Activated CD8-positive, alpha-beta memory T cell treated with anti-CD3 and anti-CD28 coated beads, Interleukin-2, amount 10 ng/mL, durations not matched to agents 7 days and 5 days (primary cell): ENCODE measurements at regions not wholly inside any gene's neighbourhood (a gene's known extent, or its start where the extent isn't known, plus 50 kb on each side); places are given as distances from the start of the nearest gene placed in this dataset.

Experiments
- ATAC-seq: fragments of 150-1000 bp; cut with Tn5 transposase; one replicate; pipeline ENCODE4 v1.10.0; 2021; ENCODE audit warnings: moderate library complexity
- CTCF ChIA-PET: fragments of 350-600 bp; sonication (Branson Sonifier 250); formaldehyde crosslinking; loops from one replicate; lab custom pipeline; 2021; ENCODE audit warnings: antibody characterized with exemption; lab: Charles Lee
- DNase-seq: peaks from one replicate; pipeline ENCODE4 v3.0.0-alpha.2; 2020
- H3K27ac Mint-ChIP-seq: one replicate; pipeline ENCODE4 v1.8.0; 2021; ENCODE audit warnings: mild to moderate bottlenecking, mixed read lengths
- H3K27me3 Mint-ChIP-seq: one replicate; pipeline ENCODE4 v1.8.0; 2021; ENCODE audit warnings: mixed read lengths
- H3K36me3 Mint-ChIP-seq: one replicate; pipeline ENCODE4 v1.8.0; 2021; ENCODE audit warnings: mild to moderate bottlenecking, mixed read lengths
- H3K4me1 Mint-ChIP-seq: one replicate; pipeline ENCODE4 v1.8.0; 2021; ENCODE audit warnings: mixed read lengths
- H3K4me3 Mint-ChIP-seq: one replicate; pipeline ENCODE4 v1.8.0; 2021; ENCODE audit warnings: mild to moderate bottlenecking, moderate library complexity, mixed read lengths
- H3K9me3 Mint-ChIP-seq: one replicate; pipeline ENCODE4 v1.8.0; 2022; ENCODE audit warnings: low read depth, mixed read lengths

GRCh38 chr4:149870008-149870407 is 54.4 kb upstream of the IQCM start:
- no peak overlapping the region for H3K27ac Mint-ChIP-seq
- H3K4me3 Mint-ChIP-seq: no peak overlapping the region
- no peaks in the 10 kb centered on the region for H3K36me3 Mint-ChIP-seq
- H3K9me3 Mint-ChIP-seq: peaks cover 2% of the 10 kb centered on the region
- no peak for ATAC-seq
- no peak for DNase-seq
- H3K27me3 Mint-ChIP-seq: no peaks in the 10 kb centered on the region
- CTCF ChIA-PET: no interaction called here
- H3K4me1 Mint-ChIP-seq: no peaks in the 10 kb centered on the region

- H3K4me3 Mint-ChIP-seq: no peak overlapping the region
- H3K27ac Mint-ChIP-seq: no peak overlapping the region
- ATAC-seq (no peak), DNase-seq (no peak)
- H3K4me1 Mint-ChIP-seq: peaks cover 2% of the 10 kb centered on the region
- no peaks in the 10 kb centered on the region for H3K36me3 Mint-ChIP-seq
- no peaks in the 10 kb centered on the region for H3K9me3 Mint-ChIP-seq
- CTCF ChIA-PET: no interaction called here
- H3K27me3 Mint-ChIP-seq: no peaks in the 10 kb centered on the region
Observed at GRCh38 chr4:149881744-149882143, 66.1 kb upstream of the IQCM start.

DNA sequence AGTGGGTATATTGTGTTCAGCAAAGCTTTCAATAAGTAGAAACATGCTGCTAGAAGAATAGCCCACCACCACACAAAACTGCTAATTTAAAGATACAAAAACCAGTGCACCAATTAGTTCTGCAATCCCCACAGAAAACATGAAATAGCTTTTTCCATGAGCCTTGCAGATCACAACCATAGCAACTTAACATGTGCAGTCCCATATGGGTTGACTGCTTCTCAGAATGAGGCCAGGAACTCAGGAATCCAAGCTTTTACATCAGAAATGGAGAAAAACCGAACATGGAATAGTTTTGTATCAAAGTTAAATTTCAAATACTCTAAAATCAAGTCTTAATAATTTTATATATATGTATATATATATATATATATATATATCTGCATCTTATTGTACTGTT is 66.6 kb upstream of the IQCM start:
- DNase-seq (no peak), ATAC-seq (no peak)
- Mint-ChIP-seq H3K36me3 (no peaks in the 10 kb centered on the region), H3K4me1 (peaks cover 2% of the 10 kb centered on the region), H3K27ac (no peak overlapping the region), H3K9me3 (no peaks in the 10 kb centered on the region), H3K27me3 (no peaks in the 10 kb centered on the region), H3K4me3 (no peak overlapping the region)
- CTCF ChIA-PET: no interaction called here

DNA sequence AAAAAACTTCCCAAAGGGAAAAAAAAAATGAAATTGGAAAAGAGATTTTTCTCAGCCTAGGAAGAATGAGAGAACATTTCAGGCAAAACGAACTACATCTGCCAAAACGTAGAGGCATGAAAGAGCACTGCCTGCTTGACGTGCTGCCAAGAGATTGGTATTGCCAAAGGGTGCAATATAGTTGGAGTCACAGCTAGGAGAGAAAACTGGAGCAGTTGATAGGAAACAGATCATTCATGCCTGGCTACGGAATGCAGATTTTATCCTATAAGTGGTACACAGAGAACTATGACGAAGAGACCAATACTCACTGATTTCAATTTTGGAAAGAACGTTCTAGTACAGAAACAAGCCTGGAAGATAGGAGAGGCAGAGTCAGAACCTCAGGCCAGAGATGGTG is 68.4 kb upstream of the IQCM start:
- no peaks in the 10 kb centered on the region for H3K9me3 Mint-ChIP-seq
- ATAC-seq: no peak
- H3K4me1 Mint-ChIP-seq: peaks cover 2% of the 10 kb centered on the region
- CTCF ChIA-PET: no interaction called here
- no peaks in the 10 kb centered on the region for H3K27me3 Mint-ChIP-seq
- H3K36me3 Mint-ChIP-seq: no peaks in the 10 kb centered on the region
- no peak for DNase-seq
- H3K27ac Mint-ChIP-seq: no peak overlapping the region
- H3K4me3 Mint-ChIP-seq: no peak overlapping the region

DNA sequence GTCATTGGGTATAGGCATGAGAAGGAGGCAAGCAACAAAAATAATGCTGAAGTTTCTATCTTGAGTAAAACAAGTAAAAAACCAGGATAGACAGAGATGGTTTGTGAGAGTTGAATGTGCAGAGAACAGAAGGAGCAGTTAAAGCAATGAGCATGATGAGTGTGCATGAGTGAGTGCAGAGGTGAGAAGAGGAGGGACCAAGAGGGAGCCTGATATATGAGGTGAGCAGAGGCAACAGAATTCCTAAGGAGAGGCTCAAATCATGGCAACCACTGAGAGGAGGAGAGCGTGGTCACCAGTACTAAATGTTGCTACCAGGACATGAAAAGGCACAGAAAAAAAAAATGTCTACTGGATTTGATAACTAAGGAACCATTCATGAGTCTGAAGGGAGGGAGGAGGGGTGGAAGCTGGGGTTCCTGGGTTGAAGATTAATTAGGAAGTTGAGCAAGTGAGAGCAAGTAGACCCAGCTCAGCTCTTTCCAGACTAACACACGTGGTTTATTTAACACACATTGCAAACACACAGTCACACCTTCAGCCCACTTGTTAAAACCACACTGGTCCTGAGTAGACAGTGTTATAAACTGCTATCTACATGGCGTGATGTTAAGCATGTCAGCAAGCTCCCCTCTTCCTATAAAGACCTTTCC is 69.0 kb upstream of the IQCM start:
- DNase-seq: no peak

DNA sequence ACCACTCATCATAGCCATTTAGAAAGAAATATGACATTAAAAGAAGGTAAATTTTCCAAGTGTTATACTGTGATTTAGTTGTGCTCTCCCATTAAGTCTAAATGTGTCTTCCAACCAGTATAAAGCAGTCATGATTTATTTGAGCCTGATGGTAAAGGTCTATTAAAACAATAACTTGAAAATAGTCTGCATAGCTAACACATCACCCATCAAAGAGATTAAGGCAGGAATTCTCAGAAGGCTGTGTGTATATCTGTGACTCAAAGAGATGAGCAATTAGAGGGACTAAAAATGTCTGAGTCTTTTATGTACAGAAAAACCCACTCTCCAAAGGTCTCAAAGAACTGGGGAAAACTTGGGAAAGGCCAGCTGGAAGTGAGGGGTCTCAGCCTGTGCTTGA is 70.3 kb upstream of the IQCM start:
- ATAC-seq (no peak), DNase-seq (no peak)
- Mint-ChIP-seq H3K9me3 (no peaks in the 10 kb centered on the region), H3K27me3 (no peaks in the 10 kb centered on the region), H3K4me3 (no peak overlapping the region), H3K36me3 (no peaks in the 10 kb centered on the region), H3K27ac (no peak overlapping the region), H3K4me1 (peaks cover 2% of the 10 kb centered on the region)
- CTCF ChIA-PET: interaction anchor here (1.3 kb wide), 1 partner anchor 20 kb away, joined by 3 read pairs; no protein-coding TSS in a partner anchor

More for the DNA sequence above, 69.0 kb upstream of the IQCM start:
- no peak overlapping the region for H3K4me3 Mint-ChIP-seq
- CTCF ChIA-PET: no interaction called here
- H3K4me1 Mint-ChIP-seq: peaks cover 2% of the 10 kb centered on the region
- H3K27me3 Mint-ChIP-seq: no peaks in the 10 kb centered on the region
- H3K27ac Mint-ChIP-seq: no peak overlapping the region
- no peak for ATAC-seq
- no peaks in the 10 kb centered on the region for H3K36me3 Mint-ChIP-seq
- H3K9me3 Mint-ChIP-seq: no peaks in the 10 kb centered on the region

DNA sequence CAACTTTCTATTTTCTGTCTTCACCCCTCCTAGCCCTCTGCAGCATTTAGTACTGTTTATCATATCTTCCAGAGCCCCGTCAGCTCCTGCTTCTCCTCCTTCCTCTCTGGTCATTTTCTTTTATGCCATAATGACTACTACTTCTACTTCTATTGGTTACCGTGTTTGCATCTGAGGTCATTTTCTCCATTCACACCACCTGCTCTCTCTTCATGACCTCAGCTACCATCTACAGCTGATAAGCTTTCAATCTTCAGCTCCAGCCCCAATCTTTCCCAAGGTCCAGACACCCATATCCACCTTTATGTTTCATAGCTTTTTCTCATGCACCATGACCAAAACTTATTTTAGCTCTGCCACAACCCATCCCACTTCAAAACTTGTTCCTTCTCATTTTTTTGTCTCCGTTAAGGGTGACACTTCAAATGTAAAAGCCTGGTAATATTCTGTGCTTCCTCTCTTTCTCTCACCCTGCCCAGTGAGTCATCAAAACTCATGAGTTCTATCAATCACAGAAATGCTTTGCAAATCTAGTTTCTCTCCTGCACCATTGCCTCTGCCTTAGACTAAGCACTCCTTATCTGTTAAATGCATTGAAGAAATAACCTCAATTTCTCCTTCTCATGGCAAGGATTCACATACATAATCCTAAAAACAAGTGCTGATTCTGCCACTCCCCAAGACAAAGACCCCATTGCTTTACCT is 71.3 kb upstream of the IQCM start:
- ATAC-seq (no peak), DNase-seq (no peak)
- Mint-ChIP-seq H3K27ac (no peak overlapping the region), H3K4me1 (peaks cover 2% of the 10 kb centered on the region), H3K36me3 (no peaks in the 10 kb centered on the region), H3K4me3 (no peak overlapping the region), H3K27me3 (no peaks in the 10 kb centered on the region), H3K9me3 (no peaks in the 10 kb centered on the region)
- CTCF ChIA-PET: interaction anchor here (1.3 kb wide), 1 partner anchor 19 kb away, joined by 3 read pairs; no protein-coding TSS in a partner anchor

DNA sequence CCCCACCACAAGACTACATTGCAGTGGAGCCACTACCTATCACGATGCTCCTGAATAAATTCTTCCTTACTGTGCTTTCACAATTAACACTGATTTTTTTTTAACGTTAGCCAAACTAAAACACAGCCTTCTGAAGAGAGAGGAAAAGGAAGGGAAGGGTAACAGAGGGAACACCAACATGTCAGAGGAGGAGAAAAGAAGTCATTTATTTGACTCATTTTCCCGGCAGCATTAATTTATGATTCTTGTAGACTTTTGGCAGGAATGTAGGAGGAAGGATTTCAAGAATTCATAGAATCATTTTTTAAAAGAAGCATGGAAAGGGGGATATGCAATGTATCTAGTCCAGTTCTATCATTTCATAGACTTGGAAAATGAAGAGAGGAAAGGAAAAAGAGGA is 74.3 kb upstream of the IQCM start:
- Mint-ChIP-seq H3K4me3 (no peak overlapping the region), H3K27me3 (no peaks in the 10 kb centered on the region), H3K27ac (no peak overlapping the region), H3K9me3 (no peaks in the 10 kb centered on the region), H3K4me1 (no peaks in the 10 kb centered on the region), H3K36me3 (no peaks in the 10 kb centered on the region)
- no peak for DNase-seq
- CTCF ChIA-PET: no interaction called here
- no peak for ATAC-seq

- H3K9me3 Mint-ChIP-seq: no peaks in the 10 kb centered on the region
- H3K27ac Mint-ChIP-seq: no peak overlapping the region
- H3K36me3 Mint-ChIP-seq: no peaks in the 10 kb centered on the region
- no peak for DNase-seq
- CTCF ChIA-PET: no interaction called here
- no peak for ATAC-seq
- H3K27me3 Mint-ChIP-seq: no peaks in the 10 kb centered on the region
- H3K4me3 Mint-ChIP-seq: no peak overlapping the region
- no peaks in the 10 kb centered on the region for H3K4me1 Mint-ChIP-seq
Observed at GRCh38 chr4:149890531-149890930, 74.9 kb upstream of the IQCM start.

DNA sequence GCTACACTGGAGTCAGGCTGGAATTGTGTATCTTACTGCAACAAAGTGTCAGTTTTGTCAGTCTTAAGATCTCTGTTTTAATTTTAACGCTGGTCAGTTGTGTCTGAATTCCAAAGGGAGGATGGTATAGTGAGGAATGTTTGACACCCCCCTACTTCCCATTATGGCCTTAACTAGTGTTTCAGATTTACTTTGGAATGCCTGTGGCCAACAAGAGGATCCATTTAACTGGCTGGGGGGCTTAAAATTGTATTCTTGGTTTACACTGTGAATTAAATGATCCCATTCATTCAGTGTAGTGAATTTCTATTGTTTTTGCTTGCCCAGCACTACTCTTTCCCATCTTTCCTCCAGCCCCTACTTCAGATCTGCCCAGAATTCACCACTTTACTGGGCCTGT is 75.8 kb upstream of the IQCM start:
- no peak overlapping the region for H3K4me3 Mint-ChIP-seq
- H3K4me1 Mint-ChIP-seq: no peaks in the 10 kb centered on the region
- CTCF ChIA-PET: no interaction called here
- H3K9me3 Mint-ChIP-seq: no peaks in the 10 kb centered on the region
- H3K36me3 Mint-ChIP-seq: no peaks in the 10 kb centered on the region
- no peaks in the 10 kb centered on the region for H3K27me3 Mint-ChIP-seq
- ATAC-seq: no peak
- no peak for DNase-seq
- H3K27ac Mint-ChIP-seq: no peak overlapping the region

DNA sequence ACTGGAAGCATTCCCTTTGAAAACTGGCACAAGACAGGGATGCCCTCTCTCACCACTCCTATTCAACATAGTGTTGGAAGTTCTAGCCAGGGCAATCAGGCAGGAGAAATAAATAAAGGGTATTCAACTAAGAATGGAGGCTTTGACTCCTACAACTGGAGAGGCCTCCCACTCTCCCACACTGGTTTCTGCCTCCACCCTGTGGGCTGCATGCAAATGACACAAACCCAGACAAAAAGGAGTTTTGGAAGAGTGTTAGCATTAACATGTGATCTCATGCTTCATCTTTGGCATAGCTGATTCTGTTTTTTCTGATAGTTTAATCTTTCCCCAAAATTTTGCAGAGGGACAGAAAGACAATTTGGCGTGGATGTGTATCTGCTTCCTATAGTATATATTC is 80.8 kb upstream of the IQCM start:
- no peak for ATAC-seq
- CTCF ChIA-PET: no interaction called here
- Mint-ChIP-seq H3K36me3 (no peaks in the 10 kb centered on the region), H3K9me3 (no peaks in the 10 kb centered on the region), H3K27me3 (peaks cover 3% of the 10 kb centered on the region), H3K4me1 (no peaks in the 10 kb centered on the region), H3K4me3 (no peak overlapping the region), H3K27ac (no peak overlapping the region)
- DNase-seq: no peak

DNA sequence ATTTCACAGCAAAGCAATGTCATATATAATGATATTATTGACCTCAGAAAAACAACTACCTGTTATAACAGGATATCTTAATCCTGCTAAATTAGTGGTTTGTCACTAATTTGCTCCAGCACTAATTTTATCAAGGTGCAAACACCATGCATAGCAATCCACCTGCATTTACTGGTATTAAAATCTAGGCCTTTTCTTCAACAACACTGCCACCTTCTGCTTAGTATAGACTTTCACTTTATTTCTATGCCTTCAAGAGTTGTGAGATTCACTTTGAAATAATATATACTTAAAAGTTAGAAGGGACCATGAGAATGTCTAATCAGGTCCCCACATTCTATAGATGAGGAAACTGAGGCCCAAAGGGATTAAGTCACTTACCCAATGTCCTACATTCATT is 82.1 kb upstream of the IQCM start:
- ATAC-seq (no peak), DNase-seq (no peak)
- no peaks in the 10 kb centered on the region for H3K9me3 Mint-ChIP-seq
- H3K4me1 Mint-ChIP-seq: no peaks in the 10 kb centered on the region
- CTCF ChIA-PET: no interaction called here
- H3K27ac Mint-ChIP-seq: no peak overlapping the region
- no peaks in the 10 kb centered on the region for H3K36me3 Mint-ChIP-seq
- H3K4me3 Mint-ChIP-seq: no peak overlapping the region
- peaks cover 3% of the 10 kb centered on the region for H3K27me3 Mint-ChIP-seq

DNA sequence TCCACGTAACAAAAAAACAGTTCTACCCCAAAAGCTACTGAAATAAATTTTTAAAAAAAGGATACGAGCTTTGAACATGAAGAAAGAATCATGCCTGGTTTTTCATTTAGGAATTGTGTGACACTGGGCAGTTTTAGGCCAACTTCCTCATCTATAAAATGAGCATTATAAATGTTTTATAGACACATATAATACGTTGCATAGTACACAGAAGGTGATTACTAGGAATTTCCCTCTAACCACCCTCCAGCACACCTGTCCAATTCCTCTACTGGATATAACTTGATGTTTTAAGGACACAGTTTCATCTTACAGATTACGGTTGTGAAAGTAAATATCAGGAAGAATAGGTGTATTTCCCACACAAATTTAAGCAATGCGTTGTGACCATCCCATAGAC is 85.5 kb upstream of the IQCM start:
- CTCF ChIA-PET: no interaction called here

GRCh38 chr4:149902242-149902641 is 86.6 kb upstream of the IQCM start:
- H3K36me3 Mint-ChIP-seq: no peaks in the 10 kb centered on the region

More for the DNA sequence above, 85.5 kb upstream of the IQCM start:
- Mint-ChIP-seq H3K27me3 (peaks cover 3% of the 10 kb centered on the region), H3K27ac (no peak overlapping the region), H3K9me3 (no peaks in the 10 kb centered on the region), H3K4me1 (no peaks in the 10 kb centered on the region), H3K36me3 (no peaks in the 10 kb centered on the region), H3K4me3 (no peak overlapping the region)
- DNase-seq (no peak), ATAC-seq (no peak)

More at GRCh38 chr4:149902242-149902641, 86.6 kb upstream of the IQCM start:
- no peak overlapping the region for H3K27ac Mint-ChIP-seq
- DNase-seq (no peak), ATAC-seq (no peak)
- H3K4me3 Mint-ChIP-seq: no peak overlapping the region
- H3K9me3 Mint-ChIP-seq: no peaks in the 10 kb centered on the region
- H3K27me3 Mint-ChIP-seq: peaks cover 3% of the 10 kb centered on the region
- no peaks in the 10 kb centered on the region for H3K4me1 Mint-ChIP-seq
- CTCF ChIA-PET: no interaction called here
